HCT116 (cell line): ENCODE measurements at regions not wholly inside any gene's neighbourhood (a gene's known extent, or its start where the extent isn't known, plus 50 kb on each side); places are given as distances from the start of the nearest gene placed in this dataset.

Source experiments
- ATAC-seq: fragments of 200-7000 bp; cut with Tn5 transposase; 2 replicates; pipeline ENCODE4 v1.9.1; 2020; ENCODE audit warnings: mild to moderate bottlenecking, moderate library complexity
- BruUV-seq: library from RNA; stranded (reverse); fragments of 400-500 nt; replicated peaks from 2 replicates; lab custom pipeline; 2021; lab: Mats Ljungman, UMichigan
- CTCF ChIA-PET: fragments of 300-600 bp; sonication (Branson Sonifier 250); formaldehyde crosslinking; loops from one replicate; lab custom pipeline; 2021; ENCODE audit warnings: antibody characterized with exemption; lab: Charles Lee
- POLR2A ChIA-PET: fragments of 300-600, 350-600 bp; sonication (Branson Sonifier 250); formaldehyde crosslinking; loops from one replicate; lab custom pipeline; 2021; ENCODE audit warnings: antibody characterized with exemption; lab: Charles Lee
- RAD21 ChIA-PET, 2 experiments: fragments of 300-600 bp; sonication (Branson Sonifier 250); formaldehyde crosslinking; loops; one replicate each; lab custom pipeline; 2023; ENCODE audit warnings: low total read pairs in 2 of 2; ENCODE audit not compliant: uncharacterized antibody in 2 of 2, unreplicated experiment in 2 of 2, low non-redundant PET in 1 of 2; lab: Charles Lee
- DNase-seq: peaks from one replicate; pipeline ENCODE4 v3.0.0-alpha.2; 2010; ENCODE audit warnings: low read depth, low spot score
- H2AFZ ChIP-seq: fragments of 200-600 bp; shearing (Covaris generic), sonication (generic); 2 replicates; pipeline ENCODE4 v1.6.1; 2017; ENCODE audit warnings: low read depth, mixed run types, mixed read lengths, antibody characterized with exemption, low read length; ENCODE audit not compliant: poor library complexity, severe bottlenecking
- H3K27ac ChIP-seq: 2 replicates; pipeline ENCODE4 v1.5.1; 2012; ENCODE audit warnings: low read depth, low read length
- H3K27me3 ChIP-seq: fragments of 200-600 bp; sonication (generic); 2 replicates; pipeline ENCODE4 v1.6.1; 2016; ENCODE audit warnings: mixed run types, low read length, mixed read lengths; ENCODE audit not compliant: insufficient read depth
- H3K36me3 ChIP-seq, 2 experiments: fragments of 200-500 bp in 1 of 2; fragments of 200-600 bp in 1 of 2; sonication (Bioruptor generic) in 1 of 2; sonication (generic) in 1 of 2; 2 replicates each; pipeline versions ENCODE4 v1.5.1 to v1.6.1; 2014 to 2016; ENCODE audit warnings: low read length in 2 of 2, inconsistent platforms in 1 of 2, mixed read lengths in 1 of 2, mixed run types in 1 of 2; ENCODE audit not compliant: insufficient read depth in 2 of 2, control insufficient read depth in 1 of 2
- H3K4me1 ChIP-seq, 2 experiments: fragments of 200-600 bp in 1 of 2; sonication (generic) in 1 of 2; 2 replicates each; pipeline versions ENCODE4 v1.5.1 to v1.6.1; 2012 to 2017; ENCODE audit warnings: low read length in 2 of 2, inconsistent platforms in 1 of 2, mild to moderate bottlenecking in 1 of 2, mixed read lengths in 1 of 2, mixed run types in 1 of 2, moderate library complexity in 1 of 2; ENCODE audit not compliant: insufficient read depth in 2 of 2, control insufficient read depth in 1 of 2
- H3K4me2 ChIP-seq: fragments of 200-600 bp; sonication (generic); 2 replicates; pipeline ENCODE4 v1.6.1; 2017; ENCODE audit warnings: mixed run types, low read length, mixed read lengths
- H3K4me3 ChIP-seq, 2 experiments: fragments of 200-600 bp in 1 of 2; sonication (generic) in 1 of 2; replicated peaks in 1 of 2; 2 replicates each; pipeline ENCODE4 v1.5.1; 2011 to 2016; ENCODE audit warnings: low read length in 2 of 2, control low read depth in 1 of 2, low read depth in 1 of 2, mild to moderate bottlenecking in 1 of 2, mixed read lengths in 1 of 2, mixed run types in 1 of 2
- H3K79me2 ChIP-seq: fragments of 200-600 bp; sonication (generic); 2 replicates; pipeline ENCODE4 v1.6.1; 2017; ENCODE audit warnings: mild to moderate bottlenecking, mixed run types, low read length, moderate library complexity, mixed read lengths; ENCODE audit not compliant: insufficient read depth
- H3K9ac ChIP-seq: fragments of 200-600 bp; sonication (generic); 2 replicates; pipeline ENCODE4 v1.6.1; 2016; ENCODE audit warnings: low read length, mixed read lengths
- H3K9me2 ChIP-seq: fragments of 200-600 bp; sonication (generic), shearing (Covaris generic); 2 replicates; pipeline ENCODE4 v1.6.1; 2017; ENCODE audit warnings: mixed run types, mild to moderate bottlenecking, moderate library complexity; ENCODE audit not compliant: insufficient read depth
- H3K9me3 ChIP-seq, 2 experiments: fragments of 200-500 bp in 1 of 2; fragments of 200-600 bp in 1 of 2; sonication (Bioruptor generic) in 1 of 2; sonication (generic) in 1 of 2; 2 replicates each; pipeline ENCODE4 v1.6.1; 2014 to 2017; ENCODE audit warnings: low read length in 2 of 2, mixed read lengths in 2 of 2, inconsistent platforms in 1 of 2, low read depth in 1 of 2, mild to moderate bottlenecking in 1 of 2, mixed run types in 1 of 2, moderate library complexity in 1 of 2; ENCODE audit not compliant: control insufficient read depth in 1 of 2, insufficient read depth in 1 of 2
- H4K20me1 ChIP-seq: fragments of 200-600 bp; sonication (generic), shearing (Covaris generic); 2 replicates; pipeline ENCODE4 v1.6.1; 2017; ENCODE audit warnings: mixed run types, mild to moderate bottlenecking, moderate library complexity; ENCODE audit not compliant: insufficient read depth
- CBX3 ChIP-seq: IDR thresholded peaks from 2 replicates; pipeline ENCODE4 v1.6.1; 2012; ENCODE audit warnings: low read depth
- EGR1 ChIP-seq: IDR thresholded peaks from 2 replicates; pipeline ENCODE4 v1.6.1; 2012; ENCODE audit warnings: low read depth
- ELF1 ChIP-seq: IDR thresholded peaks from 2 replicates; pipeline ENCODE4 v1.6.1; 2012; ENCODE audit warnings: low read depth, borderline replicate concordance
- EZH2 ChIP-seq: fragments of 200-600 bp; sonication (generic); IDR thresholded peaks from 2 replicates; pipeline ENCODE4 v1.6.1; 2017; ENCODE audit warnings: antibody characterized with exemption, mixed run types
- EZH2phosphoT487 ChIP-seq: fragments of 200-600 bp; IDR thresholded peaks from 2 replicates; pipeline ENCODE4 v1.6.1; 2018; ENCODE audit warnings: antibody characterized with exemption, borderline replicate concordance
- FOSL1 ChIP-seq: IDR thresholded peaks from 2 replicates; pipeline ENCODE4 v1.6.1; 2012; ENCODE audit warnings: low read depth
- JUND ChIP-seq: IDR thresholded peaks from 2 replicates; pipeline ENCODE4 v1.6.1; 2012
- POLR2A ChIP-seq: IDR thresholded peaks from 2 replicates; pipeline ENCODE4 v1.7.0; 2011; ENCODE audit warnings: borderline replicate concordance; ENCODE audit not compliant: insufficient read depth, insufficient read length; ENCODE audit errors: extremely low read depth
- POLR2AphosphoS5 ChIP-seq: IDR thresholded peaks from 2 replicates; pipeline ENCODE4 v1.6.1; 2011; ENCODE audit warnings: mild to moderate bottlenecking, low read depth, low read length, moderate library complexity
- SIN3A ChIP-seq: IDR thresholded peaks from 2 replicates; pipeline ENCODE4 v1.6.1; 2012; ENCODE audit warnings: low read depth
- SP1 ChIP-seq: IDR thresholded peaks from 2 replicates; pipeline ENCODE4 v1.6.1; 2012; ENCODE audit warnings: low read depth
- TCF7L2 ChIP-seq: IDR thresholded peaks from 2 replicates; pipeline ENCODE4 v1.7.0; 2011; ENCODE audit warnings: borderline replicate concordance, inconsistent platforms; ENCODE audit not compliant: insufficient read depth, insufficient read length; ENCODE audit errors: extremely low read depth
- ZFX ChIP-seq: fragments of 450-650 bp; IDR thresholded peaks from 2 replicates; pipeline ENCODE4 v1.6.1; 2017
- ZNF274 ChIP-seq: fragments of 200-500 bp; sonication (Bioruptor generic); IDR thresholded peaks from 2 replicates; pipeline ENCODE4 v1.6.1; 2014; ENCODE audit warnings: mild to moderate bottlenecking, low read depth, low read length, inconsistent platforms
- intact Hi-C: fragments of 100-400 bp; cut with micrococcal nuclease; formaldehyde crosslinking; loops from 2 replicates; pipeline ENCODE4 v1.10.0; 2022
- TF ChIP-seq, protein P1 (sequence below): IDR thresholded peaks from 2 replicates; pipeline ENCODE4 v1.6.1; 2012
- TF ChIP-seq, protein P2 (sequence below): IDR thresholded peaks from 2 replicates; pipeline ENCODE4 v1.6.1; 2012
- TF ChIP-seq, protein P3 (sequence below), 3 experiments: fragments of 200-600 bp in 1 of 3; sonication (generic) in 1 of 3; IDR thresholded peaks in 2 of 3; conservative IDR thresholded peaks in 1 of 3; 2 replicates each; pipeline ENCODE4 v1.5.1; 2012 to 2017; ENCODE audit warnings: low read depth in 2 of 3, low read length in 2 of 3, antibody characterized with exemption in 1 of 3, borderline replicate concordance in 1 of 3, control low read depth in 1 of 3, mild to moderate bottlenecking in 1 of 3, mixed read lengths in 1 of 3, mixed run types in 1 of 3, moderate library complexity in 1 of 3; ENCODE audit not compliant: insufficient read depth in 1 of 3

DNA sequence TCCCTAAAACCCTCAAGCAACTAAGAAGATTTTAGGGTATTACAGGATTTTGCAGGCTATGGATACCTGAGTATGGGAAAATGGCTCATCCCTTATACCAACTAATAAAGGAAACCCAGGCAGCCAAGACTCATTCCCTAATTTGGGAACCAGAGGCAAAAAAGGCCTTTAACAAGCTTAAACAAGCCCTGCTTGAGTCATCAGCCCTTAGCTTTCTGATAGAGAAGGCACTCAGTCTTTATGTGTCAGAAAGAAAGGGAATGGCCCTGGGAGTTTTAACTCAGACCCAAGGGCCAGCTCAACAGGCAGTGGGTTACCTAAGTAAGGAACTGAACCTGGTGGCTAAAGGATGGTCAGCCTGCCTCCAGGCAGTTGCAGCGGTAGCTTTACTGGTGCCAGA, 96.9 kb upstream of the RMP24 start (continued):
- TF ChIP-seq SIN3A = no peak
- TF ChIP-seq, all 23 proteins: peak for 0

DNA sequence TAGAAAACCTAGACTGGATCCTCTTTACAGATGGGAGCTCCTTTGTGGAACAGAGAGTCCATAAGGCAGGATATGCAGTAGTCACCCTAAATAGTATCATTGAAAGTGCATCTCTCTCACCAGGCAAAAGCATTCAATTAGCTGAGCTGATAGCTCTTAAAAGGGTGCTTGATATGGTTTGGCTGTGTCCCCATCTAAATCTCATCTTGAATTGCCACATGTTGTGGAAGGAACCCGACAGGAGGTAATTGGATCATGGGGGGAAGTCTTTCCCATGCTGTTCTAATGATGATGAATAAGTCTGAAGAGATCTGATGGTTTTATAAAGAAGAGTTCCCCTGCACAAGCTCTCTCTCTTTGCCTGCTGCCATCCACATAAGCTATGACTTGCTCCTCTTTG, 96.2 kb upstream of the RMP24 start:
- intact Hi-C loops = no loop called here
- no peak overlapping the region for H3K4me2 ChIP-seq
- H3K36me3 ChIP-seq = no peaks in the 10 kb centered on the region
- DNase-seq (no peak), ATAC-seq (no peak)
- ChIA-PET RAD21 (no interaction called here), POLR2A (no interaction called here), CTCF (no interaction called here)
- H3K79me2 ChIP-seq = no peaks in the 10 kb centered on the region
- no peak for TF ChIP-seq EZH2
- TF ChIP-seq ELF1 = no peak
- TF ChIP-seq EGR1 = no peak
- TF ChIP-seq, protein P1, sequence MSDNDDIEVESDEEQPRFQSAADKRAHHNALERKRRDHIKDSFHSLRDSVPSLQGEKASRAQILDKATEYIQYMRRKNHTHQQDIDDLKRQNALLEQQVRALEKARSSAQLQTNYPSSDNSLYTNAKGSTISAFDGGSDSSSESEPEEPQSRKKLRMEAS = no peak
- TF ChIP-seq, protein P2, sequence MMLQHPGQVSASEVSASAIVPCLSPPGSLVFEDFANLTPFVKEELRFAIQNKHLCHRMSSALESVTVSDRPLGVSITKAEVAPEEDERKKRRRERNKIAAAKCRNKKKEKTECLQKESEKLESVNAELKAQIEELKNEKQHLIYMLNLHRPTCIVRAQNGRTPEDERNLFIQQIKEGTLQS = no peak
- TF ChIP-seq ZFX = no peak
- no peak for TF ChIP-seq TCF7L2
- no peak for TF ChIP-seq SP1
- TF ChIP-seq POLR2A = no peak
- TF ChIP-seq SIN3A = no peak
- no peak for TF ChIP-seq POLR2AphosphoS5
- no peak for TF ChIP-seq JUND
- TF ChIP-seq EZH2phosphoT487 = no peak
- TF ChIP-seq FOSL1 = no peak
- TF ChIP-seq ZNF274 = no peak
- TF ChIP-seq, protein P3, sequence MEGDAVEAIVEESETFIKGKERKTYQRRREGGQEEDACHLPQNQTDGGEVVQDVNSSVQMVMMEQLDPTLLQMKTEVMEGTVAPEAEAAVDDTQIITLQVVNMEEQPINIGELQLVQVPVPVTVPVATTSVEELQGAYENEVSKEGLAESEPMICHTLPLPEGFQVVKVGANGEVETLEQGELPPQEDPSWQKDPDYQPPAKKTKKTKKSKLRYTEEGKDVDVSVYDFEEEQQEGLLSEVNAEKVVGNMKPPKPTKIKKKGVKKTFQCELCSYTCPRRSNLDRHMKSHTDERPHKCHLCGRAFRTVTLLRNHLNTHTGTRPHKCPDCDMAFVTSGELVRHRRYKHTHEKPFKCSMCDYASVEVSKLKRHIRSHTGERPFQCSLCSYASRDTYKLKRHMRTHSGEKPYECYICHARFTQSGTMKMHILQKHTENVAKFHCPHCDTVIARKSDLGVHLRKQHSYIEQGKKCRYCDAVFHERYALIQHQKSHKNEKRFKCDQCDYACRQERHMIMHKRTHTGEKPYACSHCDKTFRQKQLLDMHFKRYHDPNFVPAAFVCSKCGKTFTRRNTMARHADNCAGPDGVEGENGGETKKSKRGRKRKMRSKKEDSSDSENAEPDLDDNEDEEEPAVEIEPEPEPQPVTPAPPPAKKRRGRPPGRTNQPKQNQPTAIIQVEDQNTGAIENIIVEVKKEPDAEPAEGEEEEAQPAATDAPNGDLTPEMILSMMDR (IDR thresholded peaks at IDR 0.05 in 2 of 3, conservative IDR thresholded peaks at IDR 0.05 in 1 of 3; ENCODE audit: borderline replicate concordance in 1 of 3, insufficient read depth in 1 of 3, low read depth in 2 of 3, low read length in 2 of 3) = no peak
- no peak for TF ChIP-seq CBX3
- no TSS peak for BruUV-seq
- H3K4me3 ChIP-seq = no peak overlapping the region
- H3K4me1 ChIP-seq = no peaks in the 10 kb centered on the region
- H2AFZ ChIP-seq = no peak overlapping the region
- H3K27ac ChIP-seq = no peak overlapping the region
- H3K9ac ChIP-seq = no peak overlapping the region
- no peaks in the 10 kb centered on the region for H4K20me1 ChIP-seq
- H3K9me3 ChIP-seq = no peaks in the 10 kb centered on the region
- H3K27me3 ChIP-seq = peaks cover 9% of the 10 kb centered on the region; the same call in 1 of the 2 replicates
- no peaks in the 10 kb centered on the region for H3K9me2 ChIP-seq
